Superior temporal gyrus (tissue), 1 donor: ENCODE measurements at regions not wholly inside any gene's neighbourhood (a gene's known extent, or its start where the extent isn't known, plus 50 kb on each side); places are given as distances from the start of the nearest gene placed in this dataset.
"Not testable (repeated sequence)": the region's sequence is repeated elsewhere in the genome, so short reads cannot be mapped to it uniquely, and the experiment has no call there.

Source experiments
- DNase-seq: peaks from one replicate; pipeline ENCODE4 v3.0.0-alpha.2; 2016; ENCODE audit errors: extremely low spot score

DNA sequence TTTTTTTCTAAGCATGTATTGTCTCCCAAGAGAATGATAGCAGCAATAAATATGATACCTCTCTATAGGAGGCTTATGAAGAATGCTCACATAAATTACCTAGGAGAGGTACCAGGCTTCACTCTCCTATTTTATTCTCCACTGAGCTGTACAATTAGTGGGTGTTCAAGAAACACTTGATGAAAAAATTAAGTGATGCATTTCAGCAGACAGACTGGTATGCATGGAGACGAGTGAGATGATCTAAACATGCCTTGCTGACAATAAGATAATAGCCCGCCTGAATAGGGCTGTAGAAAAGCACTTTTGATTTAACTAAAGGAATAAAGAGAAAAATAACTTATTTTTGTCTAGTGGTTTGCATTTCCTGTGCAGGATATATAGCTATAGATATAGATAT, 1449.7 kb downstream of the GATA3 start:
- no peak for DNase-seq

DNA sequence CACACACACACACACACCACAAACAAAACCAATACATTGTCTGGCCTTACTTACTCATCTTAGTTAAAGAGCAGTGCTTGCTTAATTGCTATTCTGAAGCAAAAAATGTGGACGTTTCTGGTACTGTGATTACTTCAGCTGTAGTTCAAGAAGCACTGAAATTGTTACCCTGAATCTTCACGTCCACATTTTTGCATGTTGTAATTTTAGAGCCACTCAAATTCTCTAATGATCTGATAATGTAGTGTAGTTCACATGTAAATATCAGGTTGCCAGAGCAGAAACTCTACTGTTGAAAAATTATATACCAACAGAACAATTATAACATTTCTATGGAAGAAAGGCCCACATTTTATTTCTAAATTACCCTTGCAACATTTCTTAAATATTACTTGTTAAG, 1451.1 kb downstream of the GATA3 start:
- no peak for DNase-seq

DNA sequence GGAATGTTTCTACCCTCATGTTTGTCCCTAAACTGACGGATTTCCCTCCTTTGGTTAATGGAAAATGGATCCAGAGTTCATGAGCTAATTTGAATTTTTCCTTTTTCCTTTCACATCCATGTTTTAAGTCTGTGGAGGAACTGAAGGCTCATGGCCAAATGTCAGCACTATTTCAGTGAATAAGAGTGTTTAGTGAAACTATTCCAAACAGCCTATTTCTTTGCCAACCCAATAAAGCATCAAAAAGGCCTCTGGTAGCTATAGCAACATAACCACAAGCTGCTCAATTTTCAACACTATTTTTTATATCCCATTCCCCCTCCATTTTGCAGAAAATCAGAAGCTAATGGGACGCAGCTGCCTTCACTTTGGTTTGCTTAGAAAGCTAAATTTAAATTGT, 1454.1 kb downstream of the GATA3 start:
- peak; percentile 37 for DNase-seq

DNA sequence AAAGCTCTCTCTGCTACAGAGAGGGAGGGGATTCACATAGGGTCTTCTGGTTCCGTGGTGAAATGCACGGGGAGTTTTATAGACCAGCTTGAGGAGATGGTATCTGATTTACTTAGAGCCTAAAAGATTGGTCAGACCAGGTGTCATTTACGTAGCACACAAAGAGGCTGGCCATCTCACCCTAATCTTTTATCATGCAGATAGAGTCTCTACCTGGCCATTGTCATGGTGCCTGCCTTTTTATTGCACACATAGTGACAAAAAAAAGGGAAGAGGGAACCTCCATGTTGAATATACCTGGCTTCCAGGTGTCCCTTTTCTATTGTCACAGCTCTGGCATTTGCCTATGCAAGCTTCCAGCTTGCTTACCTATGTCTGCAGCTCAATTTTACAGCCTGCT, 1456.1 kb downstream of the GATA3 start:
- DNase-seq: no peak

DNA sequence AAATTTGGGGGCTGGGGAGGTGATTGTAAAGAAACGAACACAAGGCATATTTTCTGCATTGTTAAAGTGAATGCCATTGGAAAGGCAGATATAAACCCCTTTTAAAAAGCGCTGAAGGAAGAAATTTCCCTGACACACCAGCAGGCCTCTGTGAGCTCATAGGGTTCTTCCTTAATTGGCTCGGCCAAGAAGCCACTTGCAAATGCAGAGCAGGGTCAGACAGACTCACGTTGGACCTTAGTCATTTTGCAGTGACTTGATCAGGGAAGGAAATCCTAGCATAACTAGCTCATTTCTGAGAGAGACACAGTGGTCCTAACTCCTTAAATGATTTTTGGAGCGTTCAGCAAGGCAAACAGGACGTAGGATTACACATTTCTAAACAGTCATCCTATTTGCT, 1461.4 kb downstream of the GATA3 start:
- DNase-seq: no peak

DNA sequence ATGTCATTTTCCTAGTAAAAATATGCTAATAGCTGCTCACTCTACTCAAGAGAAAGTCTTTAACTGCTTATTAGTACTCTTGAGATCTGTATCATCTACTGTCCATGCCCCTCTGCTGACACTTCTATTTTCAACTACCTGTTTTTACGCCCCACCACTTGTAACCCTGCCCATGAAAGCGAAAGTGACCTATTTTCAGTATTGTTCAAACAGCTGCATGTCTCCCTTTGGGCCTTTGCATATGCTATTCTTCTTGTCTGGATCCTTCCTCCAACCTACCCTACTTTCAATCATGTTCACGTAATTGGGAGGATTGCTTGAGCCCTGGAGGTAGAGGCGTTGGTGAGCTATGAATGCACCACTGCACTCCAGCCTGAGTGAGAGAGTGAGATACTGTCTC, 1481.3 kb downstream of the GATA3 start:
- DNase-seq: no peak

DNA sequence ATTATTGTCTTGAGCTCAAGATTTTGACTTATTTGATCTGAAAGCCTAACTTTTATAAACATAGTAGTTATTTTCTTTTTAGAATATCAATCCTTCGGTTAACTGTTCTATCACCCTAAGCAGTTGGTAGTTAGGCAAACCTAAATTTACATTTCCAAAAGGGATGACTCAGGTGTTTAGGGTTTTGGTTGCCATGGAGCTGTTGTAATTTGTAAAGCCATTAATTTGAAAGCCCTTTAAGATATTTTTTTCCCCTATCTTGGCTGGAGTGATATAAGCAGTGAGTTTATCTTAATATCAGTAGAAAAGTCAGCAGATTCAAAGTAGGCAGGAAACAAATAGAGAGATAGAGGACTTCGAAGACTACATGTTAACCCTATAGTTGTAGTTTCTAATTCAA, 1472.6 kb upstream of the CELF2 start:
- DNase-seq: no peak

DNA sequence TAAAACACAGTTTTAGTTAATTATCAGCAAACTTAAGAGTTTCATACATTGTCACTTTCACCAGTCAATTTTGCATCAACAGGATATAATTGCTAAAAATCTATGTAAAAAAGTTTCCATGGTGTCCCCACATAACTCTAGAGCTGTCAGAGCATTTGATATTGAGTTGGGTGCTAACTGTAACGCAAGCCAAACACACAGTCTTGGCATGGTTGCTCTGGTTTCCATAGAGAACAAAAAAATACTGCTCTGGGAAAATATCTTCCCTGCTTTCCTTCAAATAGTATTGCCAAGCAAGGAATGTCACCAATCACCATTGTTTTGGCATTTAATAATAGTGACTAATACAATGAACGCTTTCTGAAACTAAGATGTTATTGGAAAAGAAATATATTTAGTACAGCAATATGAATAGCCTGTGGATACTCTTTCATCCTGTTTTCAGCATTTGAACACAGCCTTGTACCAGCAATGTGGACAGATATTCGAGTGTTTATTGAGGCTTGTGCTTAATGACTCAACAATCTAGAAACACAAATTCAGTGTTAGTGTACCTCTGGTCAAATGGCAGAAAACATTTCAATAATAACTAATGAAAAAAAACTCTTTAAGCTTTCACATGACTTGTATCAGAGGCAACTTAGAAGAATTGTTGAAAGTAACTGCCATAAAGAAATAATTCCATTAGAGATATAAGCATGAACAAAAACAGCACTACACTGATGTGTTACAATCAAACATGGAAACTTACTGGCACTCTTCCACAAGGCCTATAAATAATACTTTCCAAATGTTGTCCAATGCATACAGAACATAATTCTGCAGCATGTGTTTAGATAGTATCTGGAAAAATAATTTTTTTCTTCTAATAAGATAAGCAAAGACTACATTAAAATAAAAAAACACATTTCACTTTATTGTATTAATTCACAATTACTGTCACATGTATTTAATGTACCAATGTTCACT, 1469.5 kb upstream of the CELF2 start:
- peak; percentile 16 for DNase-seq

DNA sequence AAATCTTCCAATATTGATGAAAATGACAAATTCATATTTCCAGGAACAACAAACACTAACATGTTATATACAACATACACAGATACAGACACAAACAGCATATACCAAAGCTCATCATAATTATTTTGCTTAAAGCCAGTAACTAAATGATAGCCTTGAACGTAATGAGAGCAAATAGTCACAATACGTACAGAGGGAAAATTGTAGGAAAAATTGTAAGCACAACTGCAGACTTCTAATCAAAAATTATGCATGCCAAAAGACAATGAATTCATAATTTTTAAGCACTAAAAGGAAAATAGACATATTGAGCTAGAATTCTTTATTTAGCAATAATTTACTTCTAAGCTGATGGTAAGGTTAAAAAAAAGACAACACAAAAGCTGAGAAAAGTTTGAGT, 1466.9 kb upstream of the CELF2 start:
- DNase-seq: no peak

DNA sequence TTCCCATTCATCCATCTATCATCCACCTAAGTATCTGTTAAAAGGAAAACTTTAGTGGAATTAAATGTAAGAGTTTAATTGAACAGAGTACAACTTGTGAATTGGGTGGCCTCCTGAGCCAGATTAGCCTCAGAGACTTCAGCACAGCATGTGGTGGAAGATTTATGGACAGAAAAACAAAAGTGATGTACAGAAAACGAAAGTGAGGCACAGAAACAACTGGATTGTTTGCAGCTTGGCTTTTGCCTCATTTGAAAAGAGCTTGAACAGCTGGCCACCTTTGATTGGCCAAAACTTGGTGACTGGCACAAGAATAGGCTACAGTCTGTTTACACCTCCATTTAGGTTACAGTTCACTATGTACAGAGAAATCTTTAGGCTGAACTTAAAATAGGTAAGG, 1463.4 kb upstream of the CELF2 start:
- DNase-seq: no peak

DNA sequence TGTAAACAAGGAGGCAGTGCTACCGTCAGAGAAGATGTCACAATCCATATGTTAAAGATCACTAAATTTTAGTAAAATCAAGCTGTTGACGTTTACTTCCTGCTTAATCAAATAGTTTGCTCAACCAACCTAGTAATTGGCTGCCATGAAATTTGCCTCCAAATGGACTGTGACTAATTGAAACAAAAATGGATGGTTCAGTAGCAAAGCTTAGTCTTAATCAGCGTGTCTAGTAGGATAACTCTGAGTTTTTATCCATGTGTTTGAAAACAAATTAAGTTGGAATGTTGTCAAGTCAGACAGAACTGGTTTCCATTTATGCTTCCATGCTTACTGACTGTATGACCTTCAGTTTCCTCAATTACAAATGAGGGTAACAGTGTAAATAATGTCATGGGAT, 1456.7 kb upstream of the CELF2 start:
- no peak for DNase-seq

DNA sequence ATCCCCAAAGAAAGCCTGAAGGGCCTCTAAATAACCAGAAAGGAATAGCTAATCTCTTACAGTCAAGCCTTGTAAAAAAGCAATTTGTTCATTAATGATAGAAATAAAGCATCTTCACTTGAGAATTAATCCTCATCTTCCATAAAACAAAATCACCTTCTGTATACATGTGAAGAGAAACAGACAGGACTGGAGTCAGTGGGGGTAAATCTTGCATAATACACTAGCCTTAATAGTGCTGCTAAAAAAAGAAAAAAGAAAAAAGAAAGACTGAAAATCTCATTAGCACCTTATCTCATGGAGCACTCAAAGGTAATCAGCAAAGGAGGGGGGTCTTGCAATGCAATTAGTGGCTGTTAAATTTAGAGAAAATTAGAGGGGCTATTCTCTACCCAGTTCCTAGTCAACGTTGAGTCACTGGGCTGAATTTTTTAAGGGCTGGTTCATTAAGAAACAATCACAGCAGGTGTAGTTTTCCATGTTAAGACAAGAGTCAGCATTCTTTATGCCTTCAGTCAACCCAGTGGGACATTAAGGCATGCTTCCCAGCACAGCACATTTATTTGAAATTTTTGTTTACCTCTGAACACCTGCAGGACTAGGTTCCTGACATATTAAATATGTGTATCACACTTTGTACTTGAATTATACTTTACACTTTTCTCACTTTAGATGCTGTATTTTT, 1455.7 kb upstream of the CELF2 start:
- no peak for DNase-seq

DNA sequence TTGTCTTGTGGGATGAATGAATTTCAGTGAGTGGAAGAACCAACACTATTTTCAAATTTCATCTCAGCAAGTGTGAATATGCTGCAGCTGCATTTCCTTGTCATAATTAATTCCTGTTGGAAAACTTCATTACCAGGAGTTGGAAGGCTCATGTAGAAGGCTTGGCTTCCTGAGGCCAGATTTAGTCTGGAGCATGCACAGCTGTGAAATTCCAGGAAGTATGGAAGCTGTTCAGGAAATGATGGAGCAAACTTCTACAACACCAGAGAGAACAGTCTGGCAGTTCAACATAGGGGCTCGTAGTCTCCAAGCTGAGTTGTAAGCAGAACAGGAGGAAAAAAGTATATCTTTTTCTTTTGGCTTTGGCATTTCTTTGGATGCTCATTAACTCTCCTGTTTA, 1439.9 kb upstream of the CELF2 start:
- DNase-seq: no peak

DNA sequence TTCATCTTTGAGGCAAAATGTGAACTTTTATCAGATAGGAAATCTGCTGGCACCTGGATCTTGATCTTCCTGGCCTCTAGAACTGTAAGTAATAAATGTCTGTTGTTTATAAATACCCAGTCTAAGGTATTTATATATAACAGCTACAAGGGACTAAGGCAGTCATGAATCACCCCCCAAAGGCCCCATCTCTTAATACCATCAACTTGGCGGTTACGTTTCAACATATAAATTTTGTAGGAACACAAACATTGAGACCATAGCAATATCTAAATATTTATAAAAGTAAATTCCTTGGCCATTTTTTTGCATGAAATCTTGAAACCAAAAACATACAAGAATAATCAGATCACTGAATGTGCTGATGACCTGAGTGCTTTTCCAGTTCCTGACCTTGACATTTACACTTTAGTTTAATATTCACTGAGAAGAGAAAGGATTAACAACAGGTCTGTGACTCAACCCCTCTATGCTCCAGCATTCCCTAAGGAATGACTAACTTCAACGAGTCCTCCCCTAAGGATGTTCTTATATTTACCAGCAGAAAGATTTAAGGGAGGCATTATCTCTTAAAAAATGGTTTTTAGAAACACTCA, 1438.5 kb upstream of the CELF2 start:
- DNase-seq: no peak

DNA sequence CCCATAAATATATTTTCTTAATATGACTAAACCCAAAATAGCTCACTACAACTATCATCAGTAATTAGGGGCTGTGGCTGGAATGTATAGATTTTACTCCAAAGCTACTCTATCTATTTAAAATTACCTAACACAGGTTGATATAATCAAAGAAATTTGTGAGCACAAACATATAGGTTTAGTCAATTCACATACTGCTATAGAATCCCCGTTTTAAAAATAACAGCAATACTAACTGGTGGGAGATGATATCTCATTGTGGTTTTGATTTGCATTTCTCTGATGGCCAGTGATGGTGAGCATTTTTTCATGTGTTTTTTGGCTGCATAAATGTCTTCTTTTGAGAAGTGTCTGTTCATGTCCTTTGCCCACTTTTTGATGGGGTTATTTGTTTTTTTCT, 1434.9 kb upstream of the CELF2 start:
- DNase-seq: not testable (repeated sequence)

DNA sequence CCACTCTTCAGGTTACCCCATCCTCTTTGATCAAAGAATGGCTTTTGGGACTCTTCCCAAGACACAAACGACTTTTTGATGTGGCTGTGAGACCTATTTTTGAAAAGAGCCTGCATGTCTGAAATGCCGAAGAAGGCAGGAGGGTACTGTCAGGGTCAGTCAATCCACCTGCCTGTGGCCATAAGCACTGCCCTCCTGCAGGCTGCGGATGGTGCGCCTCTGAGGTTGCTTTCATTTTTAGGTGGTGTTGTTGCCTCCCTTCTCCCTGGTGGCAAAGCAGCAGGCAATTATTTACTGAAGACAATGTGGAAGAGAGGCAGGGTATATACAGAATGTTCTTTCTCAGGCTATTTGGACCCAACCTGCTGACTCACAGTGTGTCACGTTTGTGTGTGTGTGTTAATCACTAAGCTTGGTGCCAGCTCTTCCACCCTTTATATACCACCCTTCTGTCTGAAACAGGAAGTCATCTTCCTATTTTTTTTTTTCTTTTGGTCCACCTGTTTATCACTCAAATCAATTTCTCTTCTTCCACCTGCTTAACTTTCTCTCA, 1421.2 kb upstream of the CELF2 start:
- no peak for DNase-seq

DNA sequence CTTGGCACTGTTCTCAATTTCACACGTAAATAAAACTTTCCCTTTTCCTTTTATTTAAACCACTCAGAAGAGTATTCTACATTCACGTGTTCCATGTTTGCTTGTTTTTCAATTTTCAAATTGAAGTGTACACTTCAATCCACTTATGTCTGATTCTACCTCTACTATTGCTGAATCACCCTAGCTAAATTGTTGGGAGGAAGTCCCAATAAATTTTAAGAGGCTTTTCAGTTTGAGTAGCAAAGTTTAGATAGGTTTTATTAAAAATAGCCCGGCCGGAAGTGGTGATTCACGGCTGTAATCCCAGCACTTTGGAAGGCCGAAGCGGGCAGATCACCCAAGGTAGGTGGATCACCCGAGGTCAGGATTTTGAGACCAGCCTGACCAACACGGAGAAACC, 1414.7 kb upstream of the CELF2 start:
- no peak for DNase-seq

DNA sequence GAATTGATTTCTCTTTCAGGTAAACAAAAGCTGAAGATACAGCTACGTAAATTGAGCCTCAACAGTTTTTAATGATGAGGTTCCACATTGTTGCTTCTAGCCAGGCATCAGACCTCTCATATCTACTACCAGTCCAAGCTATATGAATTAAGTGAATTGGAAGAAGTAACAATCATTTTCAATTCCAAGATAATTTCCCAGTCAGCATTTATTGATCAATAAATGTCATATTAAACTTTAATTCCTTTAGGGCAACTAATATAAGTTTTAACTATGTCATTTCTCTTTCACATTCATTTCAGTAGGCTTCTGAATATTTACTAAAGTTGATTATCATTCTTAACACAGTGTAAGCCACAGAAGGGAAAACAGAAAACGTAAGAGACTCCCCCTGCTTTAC, 1413.7 kb upstream of the CELF2 start:
- no peak for DNase-seq

DNA sequence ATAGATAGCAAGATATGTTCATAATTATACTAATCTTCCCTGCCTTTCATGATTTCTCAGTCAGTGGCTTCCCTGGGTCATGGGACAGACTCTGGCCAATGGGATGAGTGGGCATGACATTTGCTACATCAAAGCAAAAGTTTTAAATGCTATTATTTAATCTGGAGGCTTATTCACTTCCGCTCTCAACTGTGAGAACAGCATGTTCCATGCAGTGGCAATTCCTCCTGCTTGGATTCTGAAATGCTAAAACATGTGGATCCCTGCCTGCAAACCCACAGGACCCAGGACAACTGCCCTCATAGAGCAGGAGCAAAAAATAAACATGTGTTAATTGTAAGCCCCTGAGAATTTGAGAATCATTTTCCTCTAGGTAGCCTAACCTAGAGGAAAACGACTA, 1412.4 kb upstream of the CELF2 start:
- no peak for DNase-seq

DNA sequence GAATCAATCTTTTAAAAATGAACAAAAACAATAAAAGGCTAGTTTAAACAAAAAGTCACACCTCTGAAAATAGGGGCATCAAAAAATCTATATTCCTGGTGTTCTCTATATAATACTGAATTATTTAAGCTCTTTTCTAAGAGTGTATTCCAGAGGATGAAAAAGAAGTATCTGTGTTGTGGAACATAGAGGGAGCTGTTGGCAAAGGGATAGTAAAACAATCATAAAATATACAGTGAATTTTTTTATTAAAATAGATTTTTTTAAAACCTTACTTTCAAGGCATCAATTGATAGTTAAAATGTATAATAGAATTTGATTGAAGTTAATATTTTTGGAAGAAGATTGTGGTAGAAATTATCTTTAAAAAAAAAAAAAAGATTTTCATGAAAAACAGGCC, 1409.1 kb upstream of the CELF2 start:
- DNase-seq: no peak

DNA sequence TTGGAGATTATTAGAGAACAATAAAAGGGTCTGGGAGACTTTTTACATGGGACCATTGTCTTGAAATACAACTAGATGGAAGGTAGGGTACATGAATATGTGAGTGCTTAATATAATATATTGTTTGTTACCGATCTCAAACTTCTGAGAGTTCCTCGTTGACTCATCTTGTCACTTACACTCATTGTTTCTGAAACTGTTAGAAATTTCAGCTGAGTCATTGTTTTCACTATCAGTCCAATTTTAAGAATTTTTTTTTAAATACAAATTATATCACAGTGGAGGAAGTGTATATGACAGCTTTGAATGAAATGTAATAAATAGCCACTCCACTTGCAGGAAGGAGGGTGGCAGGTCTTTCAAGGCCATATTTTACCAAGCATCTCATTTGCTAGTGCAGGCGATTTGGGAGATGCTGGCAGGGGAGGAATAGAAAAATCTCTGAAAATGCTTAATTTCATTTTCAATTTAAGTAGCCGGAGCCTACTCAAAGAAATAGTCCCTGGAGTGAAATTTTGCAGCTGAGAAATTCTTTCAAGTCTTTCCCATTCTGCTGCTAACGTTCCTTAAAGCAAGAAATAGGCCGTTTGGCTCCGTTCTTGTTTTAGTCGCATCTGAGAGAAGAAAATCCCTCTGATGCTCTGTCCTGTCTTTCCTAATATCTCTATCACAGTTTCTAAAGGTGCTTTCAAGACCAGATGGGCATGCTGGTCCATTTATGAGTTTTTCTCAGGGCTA, 1404.2 kb upstream of the CELF2 start:
- DNase-seq: no peak

DNA sequence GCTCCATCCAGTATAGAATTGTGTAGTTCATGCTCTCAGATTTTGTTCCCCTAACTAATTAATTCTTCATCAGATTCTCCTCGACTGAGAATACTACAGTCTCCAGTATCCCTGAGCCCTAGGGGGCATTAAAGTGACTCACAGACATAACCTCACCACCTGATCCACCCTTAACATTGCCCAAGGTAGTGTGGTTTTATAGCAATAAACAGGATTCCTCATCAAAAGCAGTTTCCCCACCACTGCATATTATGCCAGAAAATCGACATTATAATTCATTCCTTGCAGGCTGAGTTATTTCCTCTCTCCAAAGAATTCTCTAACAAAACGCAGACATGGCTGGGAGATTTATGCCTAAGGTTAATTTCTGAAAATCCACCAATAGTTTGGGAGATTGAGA, 1402.5 kb upstream of the CELF2 start:
- DNase-seq: no peak
